NCI-H2227 (cell line): ENCODE measurements at regions not wholly inside any gene's neighbourhood (a gene's known extent, or its start where the extent isn't known, plus 50 kb on each side); places are given as distances from the start of the nearest gene placed in this dataset.
A peak's percentile ranks its signal among the peaks of the same experiment; 100 is the strongest.

Experiments used
- DNase-seq: peaks from one replicate; lab custom pipeline; 2025; ENCODE audit not compliant: unreplicated experiment; lab: John Stamatoyannopoulos, UW

DNA sequence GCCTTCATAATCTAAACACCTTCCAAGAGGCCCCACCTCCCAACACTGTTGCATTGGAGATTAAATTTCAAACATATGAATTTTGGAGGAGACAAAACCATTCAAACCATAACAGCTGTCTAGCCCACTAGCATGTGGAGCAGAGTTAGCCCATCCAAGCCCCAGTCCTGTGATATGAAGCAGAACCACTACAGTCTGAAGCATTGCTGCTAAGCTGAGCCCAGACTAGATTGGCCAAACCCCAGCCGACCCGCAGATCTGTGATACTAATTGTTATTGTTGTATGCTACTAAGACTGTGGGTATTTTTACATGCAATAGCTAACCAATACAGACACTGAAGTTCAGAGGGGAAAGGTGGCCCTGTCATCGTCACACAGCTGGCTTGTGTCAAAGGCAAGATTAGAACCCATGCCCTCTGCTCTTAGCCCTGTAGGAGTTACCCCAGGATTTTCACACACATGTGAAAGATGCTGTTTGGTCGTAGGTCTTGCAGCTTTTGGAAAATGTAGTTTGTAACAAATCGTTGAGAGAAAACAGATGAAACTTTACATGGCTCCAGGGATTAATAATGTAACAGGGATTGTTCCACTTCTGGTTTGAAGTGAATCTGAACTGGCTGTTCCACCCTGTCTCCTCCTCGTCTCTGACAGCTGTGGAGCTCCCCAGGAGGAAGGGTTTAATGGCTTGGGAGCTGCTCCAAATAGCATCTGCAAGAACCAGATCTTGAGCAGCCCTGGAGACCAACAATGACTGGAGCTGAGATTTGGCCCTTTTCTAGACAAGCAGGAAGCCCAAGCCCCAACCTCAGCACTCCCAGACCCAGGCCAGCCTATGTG lies 517.5 kb downstream of the MID1IP1 start:
- DNase-seq, result no peak

- no peak for DNase-seq
Measured at GRCh38 chrX:39320165-39320564, 518.9 kb downstream of the MID1IP1 start.

- no peak for DNase-seq
Measured at GRCh38 chrX:39322496-39322895, 521.2 kb downstream of the MID1IP1 start.

- DNase-seq, result no peak
Measured at GRCh38 chrX:39324233-39324930, 523.1 kb downstream of the MID1IP1 start.

DNA sequence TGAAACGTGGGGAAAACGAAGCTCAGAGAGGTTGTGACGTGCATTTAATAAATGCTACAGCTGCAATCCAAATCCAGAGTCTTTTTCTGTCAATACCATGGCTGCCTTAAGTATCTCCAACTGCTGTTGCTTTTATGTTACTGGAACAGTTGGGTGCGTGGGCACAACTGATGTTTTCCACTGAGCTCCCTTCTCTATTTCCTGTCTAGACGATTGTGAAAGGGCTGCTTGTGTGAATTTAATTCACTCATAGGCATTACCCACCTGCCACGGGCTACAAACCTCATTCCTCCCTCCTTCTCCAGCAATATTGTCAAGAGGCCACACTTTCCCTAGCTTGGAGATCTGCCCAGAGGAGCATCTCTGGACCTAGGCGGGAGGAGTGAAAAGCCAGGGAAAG lies 526.0 kb downstream of the MID1IP1 start:
- no peak for DNase-seq

GRCh38 chrX:39327705-39328104 lies 526.4 kb downstream of the MID1IP1 start:
- DNase-seq, result no peak

- DNase-seq, result no peak
Measured at GRCh38 chrX:39328661-39329060, 527.4 kb downstream of the MID1IP1 start.

- DNase-seq, result no peak
Measured at GRCh38 chrX:39331082-39331704, 529.9 kb downstream of the MID1IP1 start.

DNA sequence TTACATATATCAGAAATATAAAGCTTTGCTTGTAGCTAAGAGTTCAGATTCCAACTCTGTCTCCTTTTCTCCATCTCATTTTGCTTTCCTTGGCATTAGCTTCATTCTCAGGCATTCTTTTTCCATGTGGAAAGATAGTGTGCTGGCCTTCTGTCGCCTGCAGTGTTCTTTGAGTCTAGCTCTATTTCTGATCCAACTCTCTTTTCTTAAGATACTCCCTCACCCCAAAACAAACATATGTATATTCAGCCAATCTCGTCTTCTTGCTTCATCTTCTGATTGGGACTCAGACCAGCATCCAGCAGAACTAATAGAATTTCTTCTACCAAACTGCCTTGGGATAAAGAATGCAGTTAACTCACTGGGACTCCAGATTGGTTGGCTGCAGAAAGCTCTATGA lies 532.2 kb downstream of the MID1IP1 start:
- no peak for DNase-seq

- DNase-seq, result peak; percentile 29
Measured at GRCh38 chrX:39335513-39336235, 534.4 kb downstream of the MID1IP1 start.

- no peak for DNase-seq
Measured at GRCh38 chrX:39336671-39337311, 535.5 kb downstream of the MID1IP1 start.

DNA sequence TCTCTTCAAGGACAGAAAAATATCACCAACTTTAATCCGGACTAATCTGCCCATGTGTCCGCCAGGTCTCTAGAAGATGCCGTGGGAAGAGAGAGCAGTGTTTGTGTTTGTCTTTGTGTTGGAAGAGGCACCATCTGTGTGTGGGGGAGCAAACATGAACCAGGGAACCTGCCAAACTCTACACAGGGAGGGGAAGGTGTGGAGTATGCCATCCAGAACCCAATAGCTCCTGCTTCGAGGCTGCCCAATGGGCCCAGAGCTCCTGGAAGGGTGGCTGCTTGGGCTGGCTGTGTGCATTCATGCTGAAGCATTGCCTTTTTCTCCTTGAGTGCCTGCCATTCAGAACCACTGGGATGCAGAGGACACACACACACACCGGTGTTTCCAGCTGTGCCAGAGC lies 536.2 kb downstream of the MID1IP1 start:
- DNase-seq, result no peak

- DNase-seq, result no peak
Measured at GRCh38 chrX:39338583-39338982, 537.3 kb downstream of the MID1IP1 start.

DNA sequence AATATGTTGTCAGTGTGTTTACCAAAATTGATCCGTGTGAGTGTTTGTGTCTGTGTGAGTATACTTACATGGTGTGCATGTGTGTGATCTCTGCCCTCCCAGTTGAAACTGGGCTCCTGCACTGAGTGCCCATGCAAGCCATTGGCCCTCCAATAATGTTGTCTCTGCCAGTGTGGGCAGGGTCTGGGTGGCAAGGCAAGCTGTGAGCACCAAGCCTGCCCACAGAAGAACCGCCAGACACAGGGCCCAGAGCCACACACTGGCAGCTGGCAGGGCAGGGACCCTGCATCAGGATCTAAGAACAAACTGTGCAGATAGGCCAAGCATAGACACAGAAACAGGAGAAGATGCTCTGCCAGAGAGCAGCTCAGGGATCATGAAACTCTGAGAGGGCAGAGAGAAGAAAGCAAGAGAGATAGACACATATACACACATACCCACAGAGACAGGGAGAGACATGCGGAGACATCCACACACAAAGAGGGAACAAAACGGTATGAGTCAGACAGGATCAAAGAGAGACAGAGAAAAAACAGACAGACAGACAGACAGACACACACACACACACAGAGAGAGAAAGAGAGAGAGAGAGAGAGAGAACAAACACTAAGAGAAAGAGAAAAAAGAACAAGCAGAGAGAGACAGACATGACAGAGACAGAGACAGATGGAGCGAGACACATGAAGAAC lies 555.0 kb downstream of the MID1IP1 start:
- DNase-seq, result no peak

DNA sequence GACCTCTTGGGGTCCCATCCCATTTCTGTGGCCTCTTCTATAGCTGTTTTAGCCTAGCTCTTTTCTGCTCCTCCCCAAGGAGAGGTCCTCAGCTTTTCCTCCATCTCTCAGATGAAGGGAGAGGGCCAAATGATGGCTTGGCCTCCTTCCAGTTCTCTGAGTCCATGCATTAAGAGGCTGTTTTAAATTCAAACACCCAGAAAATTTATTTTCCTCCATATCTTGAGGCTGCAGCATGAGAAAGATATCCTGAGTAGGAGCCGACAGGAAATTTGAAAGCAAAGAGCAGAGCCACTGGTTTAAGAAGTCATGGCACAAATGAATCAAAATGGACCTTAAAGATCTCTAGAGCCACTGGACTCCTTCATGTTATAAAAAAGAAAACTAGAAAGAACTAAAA lies 558.8 kb downstream of the MID1IP1 start:
- DNase-seq, result no peak

GRCh38 chrX:39361736-39362135 lies 560.5 kb downstream of the MID1IP1 start:
- DNase-seq, result peak; percentile 25

DNA sequence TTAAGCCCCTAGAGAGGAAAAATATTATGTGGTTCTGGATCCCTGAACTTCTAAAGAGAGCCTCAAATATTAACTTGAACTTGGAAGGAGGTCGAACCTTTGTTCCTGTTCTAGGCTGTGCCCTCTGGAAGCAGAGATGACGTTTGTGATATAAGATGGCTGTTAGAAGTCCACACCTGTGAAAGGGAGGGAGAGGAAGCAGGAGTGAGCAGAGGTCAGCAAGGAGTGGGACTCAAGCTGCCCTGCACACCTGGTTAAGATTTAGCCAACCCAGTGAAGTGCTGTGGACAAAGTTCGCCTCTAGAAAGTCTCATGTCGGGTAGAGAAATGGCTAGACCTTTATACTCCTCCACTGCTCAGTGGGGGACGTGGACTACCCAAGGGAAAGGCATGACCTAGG lies 566.2 kb downstream of the MID1IP1 start:
- no peak for DNase-seq

- no peak for DNase-seq
Measured at GRCh38 chrX:39372115-39372514, 570.9 kb downstream of the MID1IP1 start.

DNA sequence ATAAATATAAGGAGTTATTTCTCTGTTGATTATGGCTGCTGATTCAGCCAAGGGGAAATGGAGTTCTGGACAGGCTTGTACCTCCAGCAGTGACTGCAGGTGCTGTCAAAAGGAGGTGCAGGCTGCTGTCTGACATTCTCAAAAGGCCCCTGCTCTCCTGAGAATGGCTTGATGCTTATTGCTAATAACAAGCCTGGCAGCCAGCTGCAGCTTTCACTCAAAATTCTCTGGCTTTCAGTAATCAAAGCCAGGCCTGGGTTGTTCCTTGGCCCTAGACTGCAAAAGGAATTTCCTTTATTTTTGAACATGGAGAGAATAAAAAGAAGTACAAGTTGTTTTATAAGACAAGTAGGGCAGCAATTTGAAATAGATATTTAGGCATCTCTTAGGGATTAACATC lies 575.9 kb downstream of the MID1IP1 start:
- DNase-seq, result peak; percentile 44

- no peak for DNase-seq
Measured at GRCh38 chrX:39377773-39378172, 576.5 kb downstream of the MID1IP1 start.
